GM23338 (cell line): ENCODE measurements at regions not wholly inside any gene's neighbourhood (a gene's known extent, or its start where the extent isn't known, plus 50 kb on each side); places are given as distances from the start of the nearest gene placed in this dataset.

Experiments used
- ATAC-seq: fragments of 200-7000 bp; cut with Tn5 transposase; 3 replicates; pipeline ENCODE4 v1.9.1; 2020
- DNase-seq: peaks from one replicate; pipeline ENCODE4 v3.0.0-alpha.2; 2015; ENCODE audit warnings: low spot score
- H2AFZ ChIP-seq: fragments of 200-600 bp; sonication (generic); 2 replicates; pipeline ENCODE4 v1.8.0; 2016; ENCODE audit warnings: antibody characterized with exemption, mild to moderate bottlenecking, moderate library complexity
- H3F3A ChIP-seq: fragments of 200-600 bp; sonication (generic); replicated peaks from 2 replicates; pipeline ENCODE4 v1.8.0; 2017; ENCODE audit warnings: antibody characterized with exemption, mixed run types, low read depth
- H3K27ac ChIP-seq: fragments of 200-600 bp; sonication (generic); 2 replicates; pipeline ENCODE4 v1.6.1; 2016; ENCODE audit warnings: low read depth
- H3K27me3 ChIP-seq: fragments of 200-600 bp; sonication (generic); 2 replicates; pipeline ENCODE4 v1.8.0; 2016; ENCODE audit warnings: mild to moderate bottlenecking, mixed run types, moderate library complexity; ENCODE audit not compliant: insufficient read depth
- H3K36me3 ChIP-seq: fragments of 200-600 bp; sonication (generic); 2 replicates; pipeline ENCODE4 v1.8.0; 2016; ENCODE audit warnings: mild to moderate bottlenecking; ENCODE audit not compliant: insufficient read depth
- H3K4me1 ChIP-seq: fragments of 200-600 bp; sonication (generic); 2 replicates; pipeline ENCODE4 v1.8.0; 2016; ENCODE audit warnings: mild to moderate bottlenecking, moderate library complexity; ENCODE audit not compliant: insufficient read depth
- H3K4me2 ChIP-seq: fragments of 200-600 bp; sonication (generic); 2 replicates; pipeline ENCODE4 v1.7.1; 2017; ENCODE audit warnings: mixed run types
- H3K4me3 ChIP-seq: fragments of 200-600 bp; sonication (generic); 2 replicates; pipeline ENCODE4 v1.6.1; 2016; ENCODE audit warnings: mixed run types
- H3K79me2 ChIP-seq: fragments of 200-600 bp; sonication (generic); replicated peaks from 2 replicates; pipeline ENCODE4 v1.8.0; 2017; ENCODE audit warnings: mild to moderate bottlenecking; ENCODE audit not compliant: insufficient read depth
- H3K9me2 ChIP-seq: fragments of 200-600 bp; sonication (generic); 2 replicates; pipeline ENCODE4 v1.8.0; 2017; ENCODE audit not compliant: insufficient read depth
- H4K20me1 ChIP-seq: fragments of 200-600 bp; sonication (generic); replicated peaks from 2 replicates; pipeline ENCODE4 v1.8.0; 2017; ENCODE audit warnings: mild to moderate bottlenecking; ENCODE audit not compliant: insufficient read depth
- H3K27ac Mint-ChIP-seq: 2 replicates; pipeline ENCODE4 v1.8.0; 2020; ENCODE audit warnings: inconsistent platforms, mild to moderate bottlenecking, moderate library complexity, mixed read lengths
- H3K27me3 Mint-ChIP-seq: 3 replicates; pipeline ENCODE4 v1.8.0; 2022; ENCODE audit warnings: low read depth, mild to moderate bottlenecking, moderate library complexity, mixed read lengths, inconsistent platforms; ENCODE audit not compliant: insufficient read depth, poor library complexity
- H3K36me3 Mint-ChIP-seq: 3 replicates; pipeline ENCODE4 v1.8.0; 2021; ENCODE audit warnings: low read depth, mild to moderate bottlenecking, inconsistent platforms, moderate library complexity, mixed read lengths
- H3K4me1 Mint-ChIP-seq: 3 replicates; pipeline ENCODE4 v1.8.0; 2020; ENCODE audit warnings: mild to moderate bottlenecking, inconsistent platforms, mixed read lengths
- H3K4me3 Mint-ChIP-seq: 3 replicates; pipeline ENCODE4 v1.8.0; 2021; ENCODE audit warnings: moderate library complexity, mild to moderate bottlenecking, inconsistent platforms, mixed read lengths
- H3K9me3 Mint-ChIP-seq: 3 replicates; pipeline ENCODE4 v1.8.0; 2020; ENCODE audit warnings: moderate library complexity, mild to moderate bottlenecking, inconsistent platforms, mixed read lengths
- CREB1 ChIP-seq: fragments of 250-450 bp; sonication (Bioruptor Pico); IDR thresholded peaks from 2 replicates; pipeline ENCODE4 v1.5.0; 2020; ENCODE audit warnings: low read depth, mild to moderate bottlenecking, moderate library complexity
- CTCF ChIP-seq, 2 experiments: fragments of 200-600 bp in 1 of 2; sonication (generic) in 1 of 2; conservative IDR thresholded peaks; 2 replicates each; pipeline versions ENCODE4 v1.5.1 to v1.6.1; 2016 to 2017; ENCODE audit warnings: antibody characterized with exemption in 2 of 2, low read depth in 2 of 2, mild to moderate bottlenecking in 2 of 2, moderate library complexity in 1 of 2
- ETS1 ChIP-seq: IDR thresholded peaks from 2 replicates; pipeline ENCODE4 v1.6.1; 2016; ENCODE audit warnings: antibody characterized with exemption
- EZH2 ChIP-seq: fragments of 200-600 bp; sonication (generic); IDR thresholded peaks from one replicate; pipeline ENCODE4 v1.8.0; 2017; ENCODE audit warnings: antibody characterized with exemption, mild to moderate bottlenecking, low read depth; ENCODE audit not compliant: unreplicated experiment
- EZH2phosphoT487 ChIP-seq: fragments of 200-600 bp; sonication (generic); IDR thresholded peaks from one replicate; pipeline ENCODE4 v1.8.1; 2018; ENCODE audit warnings: antibody characterized with exemption; ENCODE audit not compliant: unreplicated experiment
- JUNB ChIP-seq: IDR thresholded peaks from one replicate; pipeline ENCODE4 v1.6.1; 2016; ENCODE audit warnings: antibody characterized with exemption; ENCODE audit not compliant: unreplicated experiment
- NANOG ChIP-seq: IDR thresholded peaks from 2 replicates; pipeline ENCODE4 v1.6.1; 2016; ENCODE audit warnings: antibody characterized with exemption, borderline replicate concordance
- POLR2AphosphoS5 ChIP-seq: IDR thresholded peaks from 2 replicates; pipeline ENCODE4 v1.6.1; 2016; ENCODE audit warnings: antibody characterized with exemption, low read depth
- REST ChIP-seq: IDR thresholded peaks from one replicate; pipeline ENCODE4 v1.6.1; 2018; ENCODE audit warnings: antibody characterized with exemption; ENCODE audit not compliant: unreplicated experiment
- STAT1 ChIP-seq: IDR thresholded peaks from one replicate; pipeline ENCODE4 v1.6.1; 2016; ENCODE audit warnings: antibody characterized with exemption; ENCODE audit not compliant: unreplicated experiment
- ZNF114 ChIP-seq: fragments of 250-450 bp; sonication (Bioruptor Pico); IDR thresholded peaks from 2 replicates; pipeline ENCODE4 v1.5.0; 2020; ENCODE audit warnings: mild to moderate bottlenecking, moderate library complexity
- ZNF331 ChIP-seq: fragments of 250-450 bp; sonication (Bioruptor Pico); IDR thresholded peaks from 2 replicates; pipeline ENCODE4 v1.5.0; 2020; ENCODE audit warnings: low read depth, mild to moderate bottlenecking, moderate library complexity
- ZNF462 ChIP-seq: fragments of 250-450 bp; sonication (Bioruptor Pico); IDR thresholded peaks from 2 replicates; pipeline ENCODE4 v1.5.0; 2020; ENCODE audit warnings: mild to moderate bottlenecking, moderate library complexity

GRCh38 chr20:24206995-24207394 lies 218.4 kb upstream of the GGTLC1 start:
- TF ChIP-seq ETS1 (no peak), STAT1 (no peak), REST (no peak), CREB1 (no peak), ZNF462 (CRISPR knock-in tag) (no peak), POLR2AphosphoS5 (no peak), NANOG (no peak), JUNB (no peak), ZNF331 (CRISPR knock-in tag) (no peak), ZNF114 (no peak), EZH2 (no peak), EZH2phosphoT487 (no peak), CTCF (conservative IDR thresholded peaks at IDR 0.05; ENCODE audit: low read depth in 2 of 2) (no peak)
- Histone ChIP-seq H3K27ac (no peak overlapping the region), H3F3A (no peaks in the 10 kb centered on the region), H3K27me3 (no peaks in the 10 kb centered on the region), H3K4me2 (no peak overlapping the region), H2AFZ (no peak overlapping the region), H3K79me2 (no peaks in the 10 kb centered on the region), H3K4me3 (no peak overlapping the region), H3K4me1 (peaks cover 4% of the 10 kb centered on the region), H4K20me1 (no peaks in the 10 kb centered on the region), H3K36me3 (no peaks in the 10 kb centered on the region), H3K9me2 (peaks cover 9% of the 10 kb centered on the region; the same call in 1 of the 2 replicates)
- ATAC-seq (no peak), DNase-seq (no peak)
- Mint-ChIP-seq H3K4me1 (peaks cover 5% of the 10 kb centered on the region), H3K9me3 (peaks cover 12% of the 10 kb centered on the region; the same call in 2 of the 3 replicates), H3K27me3 (peaks cover 9% of the 10 kb centered on the region), H3K27ac (no peak overlapping the region; the same call in 1 of the 2 replicates), H3K4me3 (no peak overlapping the region), H3K36me3 (no peaks in the 10 kb centered on the region; the same call in 2 of the 3 replicates)
